AG08396 (cell line): ENCODE measurements at regions not wholly inside any gene's neighbourhood (a gene's known extent, or its start where the extent isn't known, plus 50 kb on each side); places are given as distances from the start of the nearest gene placed in this dataset.
"Not testable (repeated sequence)": the region's sequence is repeated elsewhere in the genome, so short reads cannot be mapped to it uniquely, and the experiment has no call there.

Experiments used
- DNase-seq: peaks from one replicate; pipeline ENCODE4 v3.0.0; 2012; ENCODE audit warnings: low spot score, mixed read lengths

DNA sequence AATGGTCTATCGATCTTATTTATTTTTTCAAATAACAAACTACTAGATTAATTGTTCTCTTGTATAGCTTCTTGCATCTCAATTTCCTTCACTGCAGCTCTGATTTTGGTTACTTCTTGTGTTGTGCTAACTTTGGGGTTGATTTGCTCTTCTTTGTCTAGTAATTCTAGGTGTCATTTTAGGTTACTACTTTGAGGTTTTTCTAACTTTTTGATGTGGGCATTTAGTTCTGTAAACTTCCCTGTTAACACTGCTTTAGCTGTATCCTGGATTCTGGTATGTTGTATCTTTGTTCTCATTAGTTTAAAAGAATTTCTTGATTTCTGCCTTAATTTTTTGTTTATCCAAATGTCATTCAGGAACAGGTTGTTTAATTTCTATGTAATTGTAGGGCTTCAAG lies 1188.0 kb downstream of the DNAJB9 start:
- no peak for DNase-seq

DNA sequence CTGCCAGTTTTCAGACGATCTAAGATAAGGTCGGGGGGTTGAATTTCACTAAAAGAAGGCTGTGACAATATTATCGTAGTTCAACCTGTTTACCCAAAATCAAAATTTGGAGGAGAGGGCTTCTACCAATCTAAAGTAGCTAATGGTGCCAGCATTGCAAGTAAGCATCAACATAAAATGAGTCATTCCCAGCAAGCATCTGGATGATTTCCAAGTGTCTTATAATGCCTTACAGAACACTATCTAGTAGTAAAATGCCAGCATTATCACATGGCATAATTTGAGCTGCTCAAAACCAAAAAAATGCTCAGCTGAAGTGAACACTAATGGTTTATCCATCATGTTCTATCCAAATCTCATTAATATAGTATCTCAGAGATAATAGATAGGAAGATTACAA lies 1193.9 kb downstream of the DNAJB9 start:
- DNase-seq = no peak

DNA sequence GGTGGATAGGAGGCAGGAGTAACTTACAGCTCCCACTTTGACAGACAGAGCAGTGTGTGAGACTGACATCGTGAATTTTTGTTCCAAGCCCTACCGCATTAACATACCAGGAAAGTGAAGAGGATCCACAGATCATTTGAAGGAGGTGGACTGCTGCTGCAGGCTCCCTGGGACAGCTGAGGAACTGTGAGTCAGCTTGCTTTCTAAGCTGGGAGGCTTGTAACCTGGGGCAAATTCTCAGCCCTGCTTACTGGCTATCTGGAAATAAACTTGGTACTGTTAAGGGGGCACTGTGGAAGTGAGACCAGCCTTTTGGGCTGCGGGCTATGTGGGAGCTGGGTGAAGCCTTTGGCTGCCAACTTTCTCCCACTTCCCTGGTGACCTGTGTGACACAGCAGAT lies 1202.5 kb downstream of the DNAJB9 start:
- no peak for DNase-seq

DNA sequence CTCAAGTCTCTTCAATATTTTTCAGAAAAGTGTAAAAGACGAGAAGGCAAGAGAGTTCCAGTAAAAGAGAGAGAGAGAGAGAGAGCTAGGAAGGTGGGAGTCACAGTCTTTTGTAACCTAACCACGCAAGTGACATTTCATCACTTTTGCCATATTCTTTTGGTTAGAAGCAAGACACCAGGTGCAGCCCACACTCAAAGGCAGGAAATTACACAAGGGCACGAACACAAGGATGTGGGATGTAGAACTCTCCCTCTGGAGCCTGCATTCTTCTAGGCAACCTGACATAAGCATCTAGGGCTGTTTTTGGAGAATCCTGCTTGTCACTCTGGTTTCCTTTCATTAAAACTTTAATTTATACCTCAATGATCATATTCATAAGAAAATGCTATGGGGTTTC lies 1213.1 kb downstream of the DNAJB9 start:
- no peak for DNase-seq

DNA sequence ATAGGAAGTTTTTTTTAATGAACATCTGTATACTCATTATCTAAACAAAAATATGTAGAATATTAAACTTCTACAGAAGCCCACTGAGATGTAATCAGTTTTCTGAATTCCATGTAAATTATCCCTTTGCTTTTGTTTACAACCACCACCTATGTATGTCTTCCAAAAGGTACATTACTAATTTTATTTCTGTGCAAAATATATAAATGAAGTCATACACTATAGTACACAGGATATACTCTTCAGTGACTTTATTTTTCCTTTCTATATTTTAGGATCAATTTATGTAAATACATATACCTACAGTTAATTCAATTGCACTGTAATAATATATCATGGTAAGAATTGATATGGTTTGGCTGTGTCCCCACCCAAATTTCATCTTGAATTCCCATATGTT lies 1236.9 kb downstream of the DNAJB9 start:
- DNase-seq = no peak

DNA sequence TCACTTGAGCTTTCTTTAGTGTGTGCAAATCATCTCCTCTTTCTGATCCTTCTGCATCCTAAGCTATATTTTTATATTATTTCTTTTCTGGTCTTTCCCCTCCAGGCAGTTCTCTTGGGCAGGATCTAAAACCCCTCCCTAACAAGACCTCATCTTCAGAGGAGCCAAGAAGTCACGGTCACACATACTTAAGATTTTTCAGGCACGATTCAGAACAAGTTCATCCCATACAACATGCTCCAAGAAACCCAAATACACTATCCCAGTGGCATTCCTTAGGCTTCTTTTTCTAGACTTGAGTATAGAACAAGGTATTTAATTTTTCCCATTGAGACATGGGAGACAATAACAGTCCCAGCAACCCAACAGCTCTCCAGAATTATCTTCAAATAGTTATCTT lies 1251.5 kb downstream of the DNAJB9 start:
- no peak for DNase-seq

DNA sequence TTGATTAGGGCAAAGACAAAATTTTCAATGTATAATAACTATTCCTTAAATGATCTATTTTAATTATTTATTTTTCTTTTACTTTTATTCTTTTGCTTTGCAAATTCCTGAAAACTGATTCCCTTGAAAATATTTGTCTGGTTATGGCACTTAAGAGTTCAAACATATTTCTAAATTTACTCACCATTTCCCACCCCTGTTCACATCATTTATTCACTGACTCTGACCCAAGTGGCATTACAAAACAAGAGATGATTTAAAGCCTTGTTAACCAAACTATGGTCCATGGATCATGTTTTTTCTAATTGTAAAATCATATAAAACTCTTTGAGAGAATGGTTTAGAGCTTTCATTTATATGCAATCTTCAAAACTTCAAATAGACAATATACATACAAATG lies 1256.1 kb upstream of the LRRN3 start:
- DNase-seq = no peak

DNA sequence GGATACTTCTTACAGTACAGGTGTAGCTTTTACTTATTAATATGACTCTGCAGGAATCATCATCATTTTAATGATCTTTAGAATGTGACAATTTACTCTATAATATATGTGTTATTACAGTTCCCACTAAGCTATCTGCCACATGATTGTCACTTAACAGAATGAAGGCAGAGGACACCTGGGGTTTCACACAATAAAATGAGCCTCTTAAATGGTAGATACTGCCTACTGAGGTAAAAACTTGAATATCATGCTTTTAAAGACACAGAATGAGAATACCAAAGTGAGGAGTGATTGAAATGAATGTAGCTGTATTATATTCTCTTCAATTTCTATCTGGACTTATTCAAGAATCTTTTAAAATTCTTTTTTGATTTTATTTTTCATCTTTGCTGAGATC lies 1255.3 kb upstream of the LRRN3 start:
- no peak for DNase-seq

DNA sequence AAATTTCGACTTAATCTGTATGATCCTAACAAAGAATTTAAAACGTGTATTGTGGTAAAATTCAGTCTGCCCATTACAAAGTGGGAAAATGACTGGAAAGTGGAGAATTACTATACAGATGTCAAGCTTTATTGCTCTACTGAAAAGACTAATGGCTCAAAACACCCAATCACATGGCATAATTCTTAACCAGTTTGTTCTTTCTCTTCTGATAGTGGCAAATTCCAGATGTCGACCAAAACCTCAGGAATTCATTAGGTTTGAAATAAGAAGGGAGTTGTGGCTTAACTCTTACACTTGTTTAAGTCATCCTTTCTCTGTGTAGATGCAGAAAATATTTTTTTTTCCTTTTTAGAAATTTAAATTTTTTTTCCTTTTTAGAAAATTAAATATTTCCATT lies 1254.9 kb upstream of the LRRN3 start:
- no peak for DNase-seq

DNA sequence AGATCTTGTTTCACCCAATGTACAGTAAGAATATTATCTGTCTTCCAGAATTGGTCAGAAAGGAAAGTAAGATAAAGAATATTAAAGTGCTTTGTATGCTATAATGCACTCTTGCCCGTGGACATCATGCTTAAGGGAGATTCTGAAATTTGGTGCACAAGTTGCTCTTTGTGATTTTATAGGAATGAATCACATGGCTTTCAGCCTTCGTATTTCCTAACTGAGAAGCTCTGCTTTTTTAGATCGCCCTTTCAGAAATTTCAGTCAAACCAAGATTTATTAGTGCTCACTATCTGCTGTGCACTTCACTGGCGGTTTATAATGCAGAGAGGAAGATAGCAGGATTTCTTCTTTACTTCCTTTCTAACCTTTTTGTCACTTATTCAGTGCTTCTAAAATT lies 1248.5 kb upstream of the LRRN3 start:
- DNase-seq = no peak

DNA sequence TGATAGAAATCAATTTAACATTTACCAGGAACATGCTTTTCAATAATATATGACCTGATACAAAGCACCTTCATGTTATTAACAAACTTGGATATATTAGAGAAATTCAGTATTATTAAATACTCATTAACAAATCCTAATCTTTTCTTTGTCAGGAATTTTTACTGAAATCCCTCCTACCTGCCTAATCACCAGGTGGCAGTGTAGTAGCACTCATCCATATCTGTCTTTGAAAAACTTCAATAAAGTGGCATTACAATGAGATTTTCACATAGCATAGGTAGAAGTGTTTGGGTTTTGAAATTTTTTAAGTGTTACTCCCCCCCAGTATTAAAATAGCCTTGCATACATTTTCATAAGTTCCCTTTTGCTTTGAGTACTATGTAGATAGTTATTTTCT lies 1246.6 kb upstream of the LRRN3 start:
- DNase-seq = no peak

DNA sequence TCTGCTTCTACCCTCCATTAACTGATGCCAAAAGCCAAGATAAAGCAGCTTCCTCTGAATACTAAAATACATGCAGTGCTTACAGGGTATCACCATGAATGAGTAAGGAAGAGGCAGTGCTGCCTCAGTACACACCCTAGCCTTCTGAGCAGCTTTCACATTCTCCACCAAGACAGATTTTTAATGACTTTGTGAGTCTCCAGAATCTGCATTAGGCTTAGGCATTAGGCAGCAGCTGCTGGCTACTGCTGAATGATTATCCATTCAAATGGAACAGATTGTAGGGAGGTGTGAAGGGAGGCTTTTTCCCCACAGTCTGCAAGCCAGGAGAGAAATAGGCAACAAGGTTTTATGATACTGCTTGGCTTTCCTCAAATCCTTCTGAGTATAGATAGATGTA lies 1226.7 kb upstream of the LRRN3 start:
- DNase-seq = no peak

DNA sequence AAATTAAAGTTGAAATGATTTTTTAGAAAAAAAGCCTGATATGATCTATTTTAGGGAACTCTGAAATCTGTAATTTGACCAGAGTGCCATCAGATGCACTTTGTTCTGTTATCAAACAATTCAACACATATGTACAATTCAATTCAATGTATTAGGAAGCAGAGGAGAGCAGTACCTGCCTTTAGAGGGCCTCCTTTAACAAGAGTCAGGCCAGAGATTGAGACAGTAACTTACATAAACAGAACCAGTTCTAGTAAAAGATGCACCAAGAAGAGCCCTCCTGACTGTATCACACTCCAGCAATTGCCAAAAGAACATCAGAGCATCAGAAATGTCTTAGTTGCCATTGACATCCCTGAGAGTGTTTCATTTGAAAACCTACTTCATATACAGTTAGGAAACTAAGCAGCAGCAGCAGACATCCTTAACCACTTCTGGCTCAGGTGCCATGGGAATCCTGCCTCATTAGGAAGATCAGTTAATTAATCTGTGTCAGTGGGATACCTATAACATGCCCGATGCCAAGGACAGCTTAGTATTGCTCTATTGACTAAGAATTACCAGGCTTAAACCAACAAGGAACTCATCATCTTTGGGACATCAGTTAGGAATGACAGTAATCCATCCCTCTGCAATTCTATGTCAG lies 1222.6 kb upstream of the LRRN3 start:
- DNase-seq = no peak

DNA sequence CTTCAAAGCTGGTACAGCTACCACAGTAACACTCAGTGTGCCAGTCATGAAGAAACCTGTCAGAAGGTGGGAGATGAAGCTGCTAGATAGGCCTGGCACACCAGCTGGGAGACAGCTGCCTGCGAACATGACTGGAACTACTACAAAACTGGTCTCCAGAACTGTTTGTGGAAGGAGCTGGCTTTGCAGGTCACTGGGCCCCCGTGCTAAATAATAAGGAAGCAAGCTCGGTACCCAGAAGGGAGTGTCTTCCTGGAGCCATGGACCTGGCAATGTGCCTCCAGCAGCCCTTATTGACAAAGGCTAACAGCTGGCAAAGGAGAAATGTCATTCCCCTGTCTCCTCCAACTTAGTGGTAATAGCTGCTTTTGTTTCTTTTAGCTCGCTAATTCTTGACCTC lies 1217.6 kb upstream of the LRRN3 start:
- DNase-seq = no peak

DNA sequence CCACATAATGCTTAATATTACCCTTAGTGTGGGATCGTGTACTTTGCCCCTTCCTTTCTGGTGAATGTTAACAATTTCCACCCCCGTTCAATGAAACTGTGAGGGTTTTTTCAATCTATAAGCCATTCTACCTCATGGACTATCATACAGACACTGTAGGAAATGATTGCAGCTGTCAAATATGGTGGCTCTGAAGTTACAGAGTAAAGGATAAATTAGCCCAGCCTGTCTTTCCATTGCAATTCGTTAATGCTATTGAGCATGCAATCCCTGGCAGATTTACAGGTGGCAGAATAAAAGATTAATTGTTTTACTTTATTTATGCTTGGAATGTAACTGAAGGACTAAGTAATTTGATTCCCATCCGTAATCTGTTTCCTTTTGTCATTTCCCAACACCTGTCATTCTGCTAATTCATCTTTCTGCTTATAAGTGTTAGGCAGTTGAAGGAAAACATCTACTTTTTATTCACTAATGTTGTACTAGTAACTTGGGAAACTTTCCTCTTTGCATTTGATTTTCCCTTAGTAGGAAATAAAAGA lies 1211.6 kb upstream of the LRRN3 start:
- no peak for DNase-seq

DNA sequence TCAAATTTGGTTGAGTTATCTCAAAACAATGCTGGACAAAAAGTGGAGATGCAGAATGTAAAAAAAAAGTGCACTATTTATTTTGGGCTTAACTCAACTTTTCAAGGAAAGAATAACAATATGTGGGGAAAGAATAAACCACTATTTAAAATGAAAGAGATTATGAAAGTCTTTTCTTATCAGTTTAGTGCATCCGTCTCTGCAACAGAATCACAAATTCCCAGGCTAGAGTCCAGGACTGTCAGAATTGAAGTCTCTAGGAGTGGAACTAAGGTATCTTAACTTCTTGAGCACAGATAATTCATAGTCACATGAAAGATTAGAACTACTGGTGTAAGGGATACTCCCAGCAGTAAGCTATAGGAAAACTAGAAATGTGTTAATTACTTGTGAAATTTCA lies 1200.3 kb upstream of the LRRN3 start:
- DNase-seq = no peak

DNA sequence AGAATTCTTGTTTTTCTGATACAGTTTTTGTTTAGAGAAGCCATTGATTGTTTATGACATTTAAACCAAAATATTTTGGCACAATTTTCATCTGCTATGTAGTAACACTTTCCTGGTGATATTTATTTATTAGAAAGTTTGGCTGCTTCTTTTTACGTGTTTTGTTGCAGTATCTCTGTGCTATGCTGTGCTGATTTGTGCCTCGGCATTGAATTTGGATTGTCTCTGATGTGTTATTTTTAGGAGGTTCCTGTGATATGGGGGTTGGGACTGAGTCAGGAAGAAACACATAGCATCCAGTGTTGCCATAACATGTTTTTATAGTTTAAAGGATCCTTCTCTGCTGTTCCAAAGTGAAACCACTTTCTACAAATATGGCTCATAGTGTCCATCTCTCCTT lies 1197.7 kb upstream of the LRRN3 start:
- peak; percentile 1 for DNase-seq

DNA sequence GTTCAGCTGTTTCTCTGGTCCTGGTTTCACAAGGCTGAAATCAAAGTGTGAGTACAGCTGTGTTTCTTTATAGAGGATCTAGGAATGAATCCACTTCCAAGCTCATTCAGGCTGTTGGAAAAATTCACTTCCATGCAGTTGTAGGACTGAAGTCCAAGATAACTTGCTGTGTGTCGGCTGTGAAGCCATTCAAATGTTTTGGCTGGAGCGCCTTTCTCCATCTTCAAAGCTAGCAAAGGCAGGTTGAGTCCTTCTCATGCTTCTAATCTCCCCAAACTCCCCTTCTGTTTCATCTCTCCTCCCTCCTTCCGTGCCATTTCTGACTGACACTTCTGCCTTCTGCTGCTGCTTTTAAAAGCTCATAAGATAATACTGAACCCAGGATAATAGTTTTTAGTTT lies 1195.4 kb upstream of the LRRN3 start:
- DNase-seq = no peak

DNA sequence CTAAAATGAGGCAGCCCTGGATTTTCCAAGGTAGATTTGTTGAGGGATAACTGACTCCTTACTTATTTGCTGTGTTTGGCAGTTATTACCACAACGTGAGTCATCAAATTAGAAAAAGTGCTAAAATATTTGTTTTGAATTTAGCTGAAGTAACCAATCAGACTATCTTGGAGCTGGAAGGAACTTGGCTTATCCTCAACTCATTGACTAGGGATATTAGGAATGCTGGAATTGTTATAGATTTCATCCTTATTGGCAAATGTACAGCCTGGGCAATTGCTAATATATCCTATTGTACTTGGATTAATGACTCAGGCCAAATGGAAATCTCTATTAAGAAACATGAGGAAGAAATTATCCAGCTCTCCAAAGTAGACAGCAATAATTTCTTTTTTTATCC lies 1189.0 kb upstream of the LRRN3 start:
- DNase-seq = no peak

DNA sequence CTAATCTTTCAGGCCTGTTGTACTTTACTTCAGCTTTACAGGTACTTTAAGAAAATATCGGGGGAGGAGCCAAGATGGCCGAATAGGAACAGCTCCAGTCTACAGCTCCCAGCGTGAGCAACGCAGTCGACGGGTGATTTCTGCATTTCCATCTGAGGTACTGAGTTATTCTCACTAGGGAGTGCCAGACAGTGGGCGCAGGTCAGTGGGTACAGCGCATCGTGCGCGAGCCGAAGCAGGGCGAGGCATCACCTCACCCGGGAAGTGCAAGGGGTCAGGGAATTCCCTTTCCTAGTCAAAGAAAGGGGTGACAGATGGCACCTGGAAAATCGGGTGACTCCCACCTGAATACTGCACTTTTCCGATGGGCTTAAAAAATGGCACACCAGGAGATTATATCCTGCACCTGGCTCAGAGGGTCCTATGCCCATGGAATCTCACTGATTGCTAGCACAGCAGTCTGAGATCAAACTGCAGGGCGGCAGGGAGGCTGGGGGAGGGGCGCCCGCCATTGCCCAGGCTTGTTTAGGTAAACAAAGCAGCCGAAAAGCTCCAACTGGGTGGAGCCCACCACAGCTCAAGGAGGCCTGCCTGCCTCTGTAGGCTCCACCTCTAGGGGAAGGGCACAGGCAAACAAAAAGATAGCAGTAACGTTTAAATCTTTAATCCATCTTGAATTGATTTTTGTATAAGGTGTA lies 1185.4 kb upstream of the LRRN3 start:
- DNase-seq = not testable (repeated sequence)

DNA sequence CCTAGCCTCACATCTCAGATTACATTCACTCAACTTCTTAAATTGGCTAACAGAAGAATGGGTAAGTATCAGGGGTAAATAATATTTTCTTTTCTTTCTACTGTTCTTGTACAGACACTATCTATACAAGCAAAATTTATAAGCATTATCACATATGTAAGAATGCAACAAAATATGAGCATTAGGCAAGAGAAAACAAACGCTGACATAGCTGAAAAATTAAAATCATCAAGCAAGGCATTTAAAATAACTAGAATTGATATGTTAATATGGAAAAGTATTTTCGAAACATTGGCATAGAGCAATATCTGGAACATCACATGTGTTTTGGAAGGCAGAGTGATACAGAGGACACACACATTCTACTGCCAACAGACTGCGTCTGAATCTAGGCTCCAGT lies 1175.3 kb upstream of the LRRN3 start:
- DNase-seq = no peak

DNA sequence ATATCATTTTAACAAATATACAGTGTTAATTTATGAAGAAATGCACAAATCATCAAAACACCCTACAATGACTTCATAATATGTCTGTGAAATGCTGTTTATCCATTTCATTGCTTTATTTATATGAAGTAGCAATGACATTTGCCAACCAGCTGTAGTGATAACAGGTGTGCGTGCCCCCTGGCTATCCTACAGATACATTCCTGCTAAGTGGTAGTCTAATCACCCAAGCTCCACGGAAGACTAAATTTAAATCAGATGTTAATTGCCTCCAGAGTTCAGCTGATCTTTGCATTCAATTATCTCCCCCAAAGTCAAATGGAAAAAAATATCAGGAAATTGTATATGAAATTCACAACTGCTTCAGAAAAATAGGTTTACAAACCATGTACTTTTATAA lies 1164.2 kb upstream of the LRRN3 start:
- no peak for DNase-seq

DNA sequence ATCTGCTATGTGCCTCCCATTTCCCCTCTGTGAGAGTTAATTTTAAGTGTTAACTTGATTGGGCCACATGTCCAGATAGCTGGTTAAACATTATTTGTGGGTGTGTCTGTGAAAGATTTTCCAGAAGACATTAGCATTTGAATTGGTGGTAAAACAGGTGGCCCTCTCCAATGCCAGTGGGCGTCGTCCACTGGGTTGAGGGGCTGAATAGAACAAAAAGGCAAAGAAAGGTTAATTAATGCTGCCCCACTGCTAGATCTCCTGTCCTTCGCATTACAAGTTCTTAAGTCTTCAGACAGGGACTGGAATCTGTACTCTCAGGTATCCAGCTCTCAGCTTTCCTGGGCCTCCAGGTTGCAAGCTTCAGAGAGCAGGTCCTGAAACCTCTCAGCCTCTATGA lies 1160.9 kb upstream of the LRRN3 start:
- DNase-seq = no peak

DNA sequence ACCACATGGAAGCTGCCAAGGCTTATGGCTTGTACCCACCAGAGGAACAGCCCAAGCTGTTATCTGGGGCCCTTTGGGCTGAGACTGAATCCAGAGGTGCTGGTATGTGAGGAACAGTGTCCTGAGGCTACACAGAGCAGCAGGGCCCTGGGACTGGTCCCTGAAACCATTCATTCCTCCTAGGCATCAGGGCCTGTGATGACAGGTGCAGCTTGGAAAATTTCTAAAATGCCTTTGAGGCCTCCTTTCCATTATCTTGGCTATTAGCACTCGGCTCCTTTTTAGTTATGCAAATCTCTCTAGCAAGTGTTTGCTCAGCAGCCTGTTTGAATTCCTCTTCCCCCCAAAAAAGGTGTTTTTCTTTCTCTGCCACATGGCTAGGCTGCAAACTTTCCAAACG lies 1151.7 kb upstream of the LRRN3 start:
- no peak for DNase-seq
